Islet of Langerhans (tissue), 1 donor: ENCODE measurements at regions not wholly inside any gene's neighbourhood (a gene's known extent, or its start where the extent isn't known, plus 50 kb on each side); places are given as distances from the start of the nearest gene placed in this dataset.

ENCODE experiments used
- FAIRE-seq: peaks from one replicate; lab custom pipeline; 2011; peaks lifted over from hg19 to GRCh38; lab: Jason Lieb, UNC

DNA sequence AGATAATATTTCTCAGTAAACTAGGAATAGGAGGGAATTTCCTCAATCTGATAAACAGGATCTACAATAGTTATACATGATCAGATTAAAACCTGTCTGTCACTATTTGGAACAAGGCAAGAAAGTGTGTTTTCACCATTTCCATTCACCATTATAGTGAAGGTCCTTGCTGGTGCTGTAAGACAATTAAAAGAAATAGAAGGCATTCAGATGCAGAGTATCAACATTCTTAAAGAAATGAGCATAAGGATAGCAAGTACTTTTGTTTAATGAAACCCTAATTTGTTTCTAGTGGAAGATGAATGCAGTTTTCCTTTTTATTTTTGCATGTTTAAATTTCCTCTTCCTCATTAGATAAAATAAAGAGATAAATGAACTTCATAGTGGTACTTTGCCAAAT lies 693.7 kb downstream of the PLCL1 start:
- no peak for FAIRE-seq

DNA sequence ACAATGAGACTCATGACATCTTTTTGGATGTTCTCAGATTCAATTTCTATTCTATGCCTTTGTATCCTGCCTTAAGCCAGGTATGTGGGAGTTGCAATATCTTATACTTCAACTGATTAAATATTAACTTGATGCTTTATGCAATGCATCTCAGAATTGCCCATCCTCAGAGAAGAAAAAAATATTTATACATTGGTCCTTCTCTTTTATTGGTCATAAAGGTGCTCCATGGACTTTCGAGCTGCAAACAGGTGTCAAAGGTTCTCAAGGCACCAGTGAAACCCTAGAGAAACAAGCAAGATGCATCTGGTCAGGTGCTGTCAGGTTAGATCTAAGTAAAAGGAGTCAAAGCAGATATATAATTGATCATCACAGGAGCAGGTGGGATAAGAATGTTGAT lies 690.5 kb downstream of the PLCL1 start:
- FAIRE-seq = no peak

DNA sequence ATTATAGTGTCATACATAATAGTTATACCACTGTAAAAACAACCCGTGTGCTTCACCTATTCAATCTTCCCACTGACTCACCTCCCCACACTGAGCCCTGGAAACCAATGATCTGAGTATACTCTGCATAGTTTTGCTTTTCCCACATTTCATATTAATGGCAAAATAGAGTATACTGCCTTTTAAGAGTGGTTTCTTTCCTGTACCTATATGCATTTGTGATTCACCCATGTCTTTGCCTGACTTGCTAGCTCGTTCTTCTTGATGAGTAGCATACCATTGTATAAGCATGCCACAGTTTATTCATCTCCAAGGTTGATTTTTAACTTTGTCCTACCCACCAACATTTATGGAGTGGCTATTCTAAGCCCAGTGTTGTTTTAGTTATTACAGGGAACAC lies 686.4 kb downstream of the PLCL1 start:
- FAIRE-seq = no peak

DNA sequence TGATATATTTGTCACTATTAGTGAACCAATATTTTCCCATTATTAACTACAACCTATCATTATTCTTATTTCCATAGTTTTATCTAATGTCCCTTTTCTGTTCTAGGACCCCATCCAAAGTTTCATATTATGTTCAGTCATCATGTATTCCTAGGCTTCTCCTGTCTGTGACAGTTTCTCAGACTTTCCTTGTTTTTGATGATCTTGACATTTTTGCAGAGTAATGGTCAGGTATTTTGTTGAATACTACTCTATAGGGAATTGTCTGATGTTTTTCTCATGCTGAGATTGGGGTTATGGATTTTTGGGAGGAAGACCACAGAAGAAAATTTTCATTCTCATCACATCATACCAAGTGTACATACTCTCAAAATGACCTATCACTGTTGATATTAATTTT lies 684.6 kb downstream of the PLCL1 start:
- FAIRE-seq = no peak

DNA sequence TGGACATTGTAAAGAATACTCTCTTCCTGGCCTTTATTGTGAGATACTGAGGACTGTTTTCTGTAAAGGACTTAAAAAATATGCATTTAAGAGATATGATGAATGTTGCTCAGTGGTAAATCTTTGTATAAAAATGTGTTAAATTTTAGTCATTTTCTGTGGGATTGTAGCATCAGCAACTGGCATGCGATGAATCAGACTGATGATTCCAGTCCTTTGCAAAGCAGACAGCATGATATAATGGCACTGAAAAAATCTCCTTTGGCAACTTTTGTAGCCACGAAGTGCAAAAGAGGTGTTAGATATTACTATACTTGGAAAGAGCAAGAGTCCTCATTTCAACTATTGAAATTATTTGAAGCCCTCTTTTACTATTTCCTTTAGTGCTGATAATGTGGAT lies 678.7 kb downstream of the PLCL1 start:
- no peak for FAIRE-seq

DNA sequence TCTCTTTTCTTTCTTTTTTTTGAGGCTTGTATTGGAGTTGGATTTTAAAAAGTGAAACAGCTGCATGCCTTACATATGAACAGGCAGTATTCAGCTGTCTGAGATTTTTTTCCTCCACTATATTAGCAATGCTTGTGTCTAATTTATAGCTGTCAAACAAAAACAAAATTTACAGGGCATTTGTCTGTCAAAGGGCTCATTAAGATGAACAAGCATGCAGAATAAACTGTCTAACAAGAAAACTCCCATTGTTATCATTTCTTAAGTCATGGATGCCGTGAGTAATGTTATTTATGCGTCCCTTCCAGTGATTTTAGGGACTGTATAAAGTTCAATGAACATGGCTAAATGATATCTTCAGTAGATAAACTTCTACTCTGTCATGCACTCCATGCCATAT lies 674.7 kb downstream of the PLCL1 start:
- no peak for FAIRE-seq

DNA sequence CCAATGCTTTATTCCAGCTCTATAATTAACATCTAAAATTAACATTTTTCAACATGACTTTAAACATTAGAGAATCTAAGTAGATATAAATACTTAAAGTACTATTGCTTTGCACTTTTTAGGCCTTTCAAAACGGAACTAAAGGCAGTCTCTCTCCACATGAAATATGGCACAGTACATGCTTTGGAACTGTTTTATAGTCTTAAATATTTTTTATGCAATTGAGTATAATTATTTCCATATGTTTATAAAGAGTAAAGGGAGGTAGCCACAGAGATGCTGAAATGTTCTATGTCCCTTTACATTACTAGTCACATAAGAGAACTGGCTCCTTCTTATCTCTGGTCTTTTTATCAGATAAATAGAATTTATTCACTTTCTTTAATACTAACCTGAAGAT lies 674.0 kb downstream of the PLCL1 start:
- FAIRE-seq = no peak

DNA sequence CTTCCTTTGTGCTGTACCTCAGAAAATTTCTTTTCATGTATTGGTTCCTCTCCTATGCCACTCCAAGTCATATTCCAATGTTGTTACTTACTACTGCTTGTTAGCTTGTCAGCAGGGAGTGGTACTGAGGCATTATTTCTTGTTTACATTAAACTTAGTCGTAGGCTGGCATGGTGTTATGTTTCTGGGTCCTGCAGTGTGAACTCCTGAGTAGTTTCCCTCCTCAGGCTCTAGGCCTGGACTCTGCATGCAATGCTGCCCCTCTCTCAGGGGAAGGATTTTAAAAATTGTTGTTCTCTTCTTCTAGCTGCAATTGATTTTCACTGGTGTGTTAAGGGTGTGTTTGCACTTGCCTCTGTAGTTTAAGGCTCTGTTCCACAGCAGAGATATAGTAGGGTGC lies 671.6 kb downstream of the PLCL1 start:
- FAIRE-seq = no peak

DNA sequence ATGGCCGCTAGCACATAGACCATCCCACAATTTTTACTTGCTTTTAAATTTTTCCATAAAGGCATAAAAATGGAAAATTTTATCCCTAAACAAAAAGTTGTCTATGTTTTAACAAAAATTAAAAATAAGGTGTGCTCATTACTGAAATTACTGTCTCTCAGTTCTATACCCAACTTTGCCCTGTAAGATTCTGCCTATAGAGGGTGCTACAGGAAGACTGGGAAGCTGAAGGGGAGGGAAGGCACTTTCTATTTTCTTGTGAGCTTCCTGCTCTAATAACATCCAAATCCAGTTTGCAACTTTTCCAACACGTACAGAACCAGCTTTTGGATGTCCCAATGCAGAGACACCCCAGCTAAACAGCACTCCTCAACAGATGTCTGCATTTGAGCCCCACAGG lies 666.9 kb downstream of the PLCL1 start:
- FAIRE-seq = no peak

DNA sequence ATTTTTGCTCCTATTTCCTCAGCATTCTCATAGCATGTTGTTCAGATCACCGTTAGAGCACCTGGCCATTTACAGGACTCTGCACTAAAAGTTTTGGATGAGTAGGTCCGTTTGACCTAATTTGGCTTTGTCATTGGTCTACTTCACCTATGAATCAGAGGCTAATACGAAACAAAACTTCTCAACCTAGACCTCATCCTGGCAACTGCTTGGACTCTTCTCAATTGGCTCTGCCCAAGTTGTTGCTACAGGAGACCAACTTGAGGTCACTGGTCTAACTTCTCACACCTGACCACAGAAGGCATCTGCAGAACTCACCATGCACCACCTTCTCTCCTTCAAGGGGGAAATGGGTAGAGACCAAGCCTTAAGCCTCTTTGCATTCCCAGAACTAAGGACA lies 663.7 kb downstream of the PLCL1 start:
- no peak for FAIRE-seq

DNA sequence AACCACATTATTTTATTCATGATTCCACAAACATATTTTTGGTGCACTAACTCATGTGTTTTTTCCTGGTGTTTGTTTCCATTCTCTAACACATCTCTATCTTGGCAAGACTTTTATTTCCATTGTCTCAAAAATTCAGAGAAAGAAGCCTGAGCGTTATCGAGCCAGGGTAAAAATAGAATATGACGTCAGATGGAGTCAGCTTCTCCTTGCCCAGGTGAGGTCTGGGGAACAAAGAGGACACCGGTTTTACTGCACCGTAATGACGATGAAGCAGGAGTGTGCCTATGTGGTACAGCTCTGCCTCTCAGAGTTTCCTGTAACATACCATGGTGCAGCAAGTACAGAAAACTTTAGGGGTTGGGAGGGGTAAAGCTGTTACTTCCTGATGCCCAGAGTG lies 661.6 kb downstream of the PLCL1 start:
- FAIRE-seq = no peak

DNA sequence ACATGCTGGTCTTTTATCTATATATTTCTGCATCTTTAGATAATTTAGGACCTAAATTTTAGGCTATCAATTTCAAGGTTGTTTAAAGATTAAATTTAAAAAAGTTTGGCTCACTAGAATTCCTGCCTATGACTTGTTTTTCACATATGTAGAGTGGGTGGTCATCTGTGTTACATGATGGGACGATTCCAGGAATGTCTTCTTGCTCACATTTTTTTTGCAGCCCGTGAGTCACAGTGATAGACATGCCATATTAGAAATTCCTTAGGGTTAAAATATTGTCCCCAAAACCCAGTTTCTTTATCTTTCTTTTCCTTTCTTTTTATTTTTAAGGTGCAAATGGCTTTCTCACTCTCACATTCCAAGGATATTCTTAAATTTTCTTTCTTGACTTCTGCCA lies 652.0 kb downstream of the PLCL1 start:
- no peak for FAIRE-seq

DNA sequence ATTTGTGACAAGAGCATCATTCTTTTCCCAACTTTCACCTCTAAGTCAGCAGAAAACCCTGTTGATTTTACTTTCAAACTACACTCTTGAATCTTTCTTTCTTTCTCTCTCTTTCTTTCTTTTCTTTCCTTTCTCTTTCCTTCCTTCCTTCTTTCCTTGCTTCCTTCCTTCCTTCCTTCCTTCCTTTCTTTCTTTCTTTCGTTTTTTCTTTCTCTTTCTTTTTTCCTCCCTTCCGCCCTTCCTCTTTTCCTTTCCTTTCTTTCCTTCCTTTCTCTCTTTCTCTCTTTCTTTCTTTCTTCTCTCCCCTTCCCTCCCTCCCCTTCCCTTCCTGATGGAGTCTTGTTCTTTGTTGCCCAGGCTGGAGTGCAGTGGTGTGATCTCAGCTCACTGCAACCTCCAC lies 649.5 kb downstream of the PLCL1 start:
- FAIRE-seq = no peak

DNA sequence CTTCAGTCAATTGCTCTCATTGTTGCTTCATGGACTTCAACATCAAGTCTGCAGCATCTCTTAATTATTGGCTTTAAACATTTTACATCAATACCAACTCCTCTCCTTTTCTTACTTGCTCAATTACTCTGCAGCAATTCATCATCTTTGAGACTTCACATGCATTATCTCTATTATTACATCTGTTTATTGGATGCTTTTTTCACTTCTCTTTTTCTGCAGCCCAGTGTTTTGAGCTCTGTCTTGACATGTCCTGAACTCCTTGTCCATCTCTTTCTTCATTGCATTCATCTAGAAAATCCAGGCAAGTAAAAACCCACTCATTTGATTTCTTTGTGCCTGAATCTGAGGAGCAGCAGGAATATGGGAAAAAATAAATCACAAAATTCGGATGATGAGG lies 647.9 kb downstream of the PLCL1 start:
- FAIRE-seq = no peak

DNA sequence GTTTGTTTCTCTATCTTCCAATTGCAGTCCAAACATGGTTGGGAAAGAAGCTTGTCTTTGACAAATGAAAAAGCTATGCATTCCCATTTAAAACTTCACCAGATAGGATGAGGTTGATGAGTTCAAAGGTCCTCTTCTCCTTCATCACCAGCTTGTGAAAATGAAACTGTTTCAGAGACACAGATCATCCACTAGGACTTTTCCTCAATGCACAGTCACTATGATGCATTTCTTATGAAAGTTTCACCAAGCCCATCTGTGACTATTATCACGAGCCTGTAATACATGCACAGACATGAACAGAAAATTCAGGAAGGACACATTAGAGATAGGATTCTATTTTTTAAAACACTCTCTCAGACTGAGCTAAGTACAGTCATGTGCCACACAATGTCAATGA lies 644.4 kb downstream of the PLCL1 start:
- FAIRE-seq = no peak

DNA sequence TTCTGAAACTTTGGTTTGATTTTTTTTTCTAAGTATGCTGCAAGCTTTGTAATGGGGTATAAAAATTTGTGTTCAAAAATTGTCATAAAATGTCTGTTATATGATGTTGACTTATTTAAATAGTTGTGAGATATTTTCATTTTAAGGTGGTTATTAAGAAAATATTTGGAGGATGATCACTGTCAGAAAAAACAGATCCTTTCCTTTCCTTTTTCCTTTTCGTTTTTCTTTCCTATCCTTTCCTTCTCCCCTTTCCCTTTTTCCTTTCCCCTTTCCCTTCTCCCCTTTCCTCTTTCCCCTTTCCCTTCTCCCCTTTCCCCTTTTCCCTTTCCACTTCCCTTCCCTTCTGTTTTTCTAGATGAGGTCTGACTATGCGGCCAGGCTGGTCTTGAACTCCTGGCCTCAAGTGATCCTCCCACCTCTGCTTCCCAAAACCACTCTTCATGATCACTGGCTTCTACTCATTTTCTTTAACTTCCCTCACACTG lies 640.5 kb downstream of the PLCL1 start:
- FAIRE-seq = no peak

DNA sequence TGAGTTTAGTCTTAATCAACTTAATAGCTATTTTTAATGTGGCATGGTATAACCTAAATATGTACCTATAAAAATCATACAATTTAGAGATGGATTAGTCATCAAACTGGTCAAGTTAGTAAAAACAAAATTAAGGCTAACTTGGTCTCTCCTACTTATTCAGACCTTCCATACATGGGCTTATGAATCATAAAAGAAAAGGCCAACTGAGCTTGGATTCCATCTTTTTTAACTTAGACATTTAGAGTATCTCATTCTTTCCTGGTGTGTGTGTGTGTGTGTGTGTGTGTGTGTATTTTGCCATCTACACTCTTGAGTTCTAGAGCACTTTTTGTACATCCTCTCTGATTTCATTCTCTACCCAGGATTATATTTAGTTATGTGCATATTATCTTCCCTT lies 637.5 kb downstream of the PLCL1 start:
- FAIRE-seq = no peak

DNA sequence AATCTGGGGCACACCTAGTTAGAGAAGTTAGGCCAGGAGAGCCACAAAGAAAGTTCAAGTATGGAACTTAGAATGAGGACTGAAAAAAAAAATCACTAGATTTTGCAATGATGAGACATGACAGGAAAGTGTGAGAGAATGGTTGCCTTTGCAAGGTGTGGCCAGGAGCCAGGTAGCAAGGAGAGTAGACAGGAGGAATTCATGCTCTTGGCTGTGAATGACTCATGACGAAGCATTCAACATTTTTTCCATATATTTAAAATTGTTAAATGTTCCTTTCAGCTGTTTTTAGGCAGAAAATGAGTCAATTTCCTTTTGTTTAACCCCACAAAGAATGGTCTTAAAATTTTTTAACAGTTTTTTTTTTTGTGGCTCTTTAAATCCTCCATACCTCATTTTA lies 636.9 kb downstream of the PLCL1 start:
- FAIRE-seq = no peak

DNA sequence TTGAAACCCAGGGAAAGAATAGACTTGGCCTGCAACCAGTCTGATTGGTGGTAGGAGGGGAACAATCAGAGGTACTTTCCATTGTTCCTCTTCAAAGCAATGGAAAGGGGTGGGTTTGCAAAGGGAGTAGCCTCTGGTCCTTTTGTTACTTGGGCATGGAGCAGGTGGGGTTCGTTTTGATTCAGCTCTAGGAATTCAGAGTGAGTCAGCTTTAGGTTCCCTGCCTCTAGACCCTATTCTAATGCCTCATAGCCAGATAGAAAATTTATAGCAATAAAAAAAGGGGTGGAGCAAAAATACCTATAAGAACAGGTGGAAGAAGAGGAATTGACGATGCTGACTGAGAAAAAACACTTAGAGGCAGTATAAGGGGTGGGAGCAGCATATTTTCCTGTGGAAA lies 636.4 kb downstream of the PLCL1 start:
- no peak for FAIRE-seq

DNA sequence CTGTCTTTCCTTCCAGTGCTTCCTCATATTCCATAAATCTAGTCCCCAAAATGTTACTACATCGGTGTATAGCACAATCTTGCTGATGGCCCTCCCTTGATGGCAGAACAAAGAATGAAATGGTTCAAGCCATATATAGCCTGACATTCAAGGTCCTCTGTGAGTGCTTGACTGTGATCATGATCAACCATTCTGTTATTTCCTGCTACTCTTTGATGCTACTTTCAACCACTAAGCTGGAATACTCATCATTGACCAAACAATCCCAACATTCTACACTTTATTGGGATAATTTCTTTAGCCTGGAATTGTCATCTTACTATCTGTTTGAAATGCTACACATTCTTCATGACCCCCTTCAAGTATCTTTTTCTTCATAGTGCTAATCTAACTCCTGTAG lies 633.9 kb downstream of the PLCL1 start:
- no peak for FAIRE-seq

DNA sequence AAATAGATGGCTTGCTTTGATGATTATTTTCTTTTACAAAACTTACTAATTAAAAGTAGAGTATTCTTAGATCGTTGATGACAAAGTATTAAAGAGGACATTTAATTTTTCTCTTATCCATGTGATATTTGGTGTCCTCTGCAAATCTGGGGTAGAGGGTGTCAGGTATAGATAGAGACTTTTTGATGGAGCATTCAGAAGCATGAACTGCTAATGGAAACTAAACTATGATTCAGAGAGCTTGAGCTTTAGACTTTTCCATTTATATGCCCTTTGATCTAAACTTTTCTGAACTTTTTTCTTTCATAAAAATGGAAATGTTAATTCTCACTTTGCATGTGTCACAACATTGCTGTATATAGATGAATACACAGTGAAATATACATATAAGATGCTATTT lies 619.7 kb downstream of the PLCL1 start:
- FAIRE-seq = no peak

DNA sequence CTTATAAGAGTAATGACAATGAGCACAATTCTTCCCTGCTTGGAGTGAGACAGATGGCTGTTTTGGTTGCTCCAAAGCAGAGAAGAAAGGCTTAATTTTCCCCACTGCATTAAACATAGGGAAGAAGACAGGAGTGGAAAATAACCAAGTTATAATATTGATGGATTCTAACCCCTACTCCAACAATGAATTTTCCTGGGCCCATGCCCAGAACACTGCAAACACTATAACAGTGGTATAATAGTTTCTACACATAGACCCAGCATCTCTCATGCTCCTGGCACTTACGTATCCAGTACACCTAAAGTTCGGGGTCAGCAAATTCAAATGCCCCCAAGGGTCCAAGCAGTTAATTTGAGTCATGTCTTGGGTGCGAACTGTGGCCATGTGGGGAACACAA lies 613.4 kb downstream of the PLCL1 start:
- no peak for FAIRE-seq

DNA sequence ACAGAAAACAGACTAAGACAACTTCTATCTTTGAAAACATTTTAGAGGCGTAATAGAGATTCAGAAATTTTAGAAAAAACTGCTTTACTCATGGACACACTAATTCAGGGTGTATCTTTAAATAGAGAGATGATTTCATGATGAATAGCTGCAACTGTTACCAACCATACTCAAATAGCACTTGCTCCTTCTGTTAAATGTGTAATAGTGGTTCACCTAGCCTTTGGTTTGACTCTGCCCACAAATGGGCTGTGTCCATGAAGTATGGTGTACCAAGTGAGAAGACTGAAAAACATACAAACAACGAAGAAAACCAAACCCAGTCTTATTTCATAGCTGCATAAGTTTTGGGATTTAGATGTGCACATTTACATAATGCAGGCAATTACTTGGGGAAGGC lies 610.6 kb downstream of the PLCL1 start:
- FAIRE-seq = no peak

DNA sequence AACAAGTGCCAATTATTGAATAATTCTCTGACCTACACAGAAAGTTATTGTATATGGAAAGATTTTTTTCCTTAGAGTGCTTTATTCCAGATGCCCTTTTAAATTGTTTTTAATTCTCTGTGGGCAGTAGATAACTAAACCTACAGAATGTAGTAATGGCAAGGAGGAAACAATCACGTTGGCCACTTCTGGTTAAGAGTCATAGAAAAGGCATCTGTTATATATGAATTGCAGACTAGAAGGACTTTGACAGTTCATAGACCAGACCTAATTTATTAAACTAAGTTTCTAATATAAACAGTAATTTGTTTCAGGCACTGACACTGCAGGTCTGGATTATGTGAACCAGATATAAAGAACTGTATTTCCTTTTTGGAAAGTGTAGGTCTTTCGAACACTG lies 607.5 kb downstream of the PLCL1 start:
- no peak for FAIRE-seq

DNA sequence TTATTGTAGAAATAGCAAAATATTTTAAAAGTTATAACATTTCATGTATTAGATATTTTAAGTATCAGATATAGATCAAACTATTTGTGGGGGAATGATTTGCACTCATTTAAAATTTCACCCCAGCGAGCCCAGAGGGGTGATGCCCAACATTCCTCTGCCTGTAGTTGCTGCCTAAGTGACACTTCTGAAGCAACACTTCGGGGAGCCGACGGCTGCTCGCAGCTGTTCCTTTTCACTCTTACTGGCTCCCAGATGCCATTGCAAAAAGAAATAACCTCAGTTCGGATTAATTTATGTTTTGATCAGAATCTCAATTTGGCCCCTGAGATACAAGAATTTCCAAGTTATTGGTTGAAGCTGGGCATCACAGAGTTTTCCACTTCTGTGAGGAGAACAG lies 603.8 kb downstream of the PLCL1 start:
- FAIRE-seq = no peak

DNA sequence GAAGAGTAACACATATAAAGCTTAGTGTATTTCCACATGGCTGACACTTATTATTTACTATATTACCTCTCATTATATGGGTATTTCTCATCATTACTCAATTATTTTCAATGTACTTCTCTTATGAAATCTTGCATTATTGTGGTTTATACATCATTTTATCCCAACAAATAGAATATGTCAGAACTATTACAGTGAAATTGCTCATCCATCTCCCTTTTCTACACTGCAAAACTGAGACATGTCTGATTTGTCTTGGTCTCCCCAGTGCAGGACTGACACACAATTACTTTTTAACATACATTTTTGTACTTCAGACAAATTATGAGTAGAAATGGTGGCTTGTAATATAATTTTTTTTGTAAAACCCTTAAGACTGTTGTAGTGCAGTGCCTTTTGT lies 600.9 kb downstream of the PLCL1 start:
- FAIRE-seq = no peak
